OCI-LY3 (cell line): ENCODE measurements at regions not wholly inside any gene's neighbourhood (a gene's known extent, or its start where the extent isn't known, plus 50 kb on each side); places are given as distances from the start of the nearest gene placed in this dataset.
"Not testable (repeated sequence)": the region's sequence is repeated elsewhere in the genome, so short reads cannot be mapped to it uniquely, and the experiment has no call there.

ENCODE experiments used
- H2AFZ ChIP-seq: fragments of 200-600, 300-600 bp; shearing (Covaris generic); 2 replicates; pipeline ENCODE4 v1.6.0; 2014; ENCODE audit warnings: antibody characterized with exemption, low read depth, low read length
- H3K27ac ChIP-seq: fragments of 200-600, 300-600 bp; sonication (generic); 2 replicates; pipeline ENCODE4 v1.5.1; 2014; ENCODE audit warnings: mild to moderate bottlenecking, low read length, moderate library complexity, mixed read lengths
- H3K27me3 ChIP-seq: fragments of 200-600, 300-600 bp; sonication (generic); 2 replicates; pipeline ENCODE4 v1.6.1; 2014; ENCODE audit warnings: low read depth, low read length, mixed read lengths
- H3K36me3 ChIP-seq: fragments of 200-600, 300-600 bp; sonication (generic); replicated peaks from 2 replicates; pipeline ENCODE3; 2014; ENCODE audit warnings: low read depth, low read length, mixed read lengths
- H3K4me1 ChIP-seq: fragments of 300-600, 200-600 bp; sonication (generic); 2 replicates; pipeline ENCODE4 v1.6.1; 2014; ENCODE audit warnings: low read length, mixed read lengths
- H3K4me2 ChIP-seq: fragments of 200-600, 300-600 bp; sonication (generic); 2 replicates; pipeline ENCODE4 v1.6.1; 2014; ENCODE audit warnings: low read length, mixed read lengths
- H3K4me3 ChIP-seq: fragments of 300-600, 200-600 bp; sonication (generic); 2 replicates; pipeline ENCODE4 v1.5.1; 2014; ENCODE audit warnings: antibody characterized with exemption, mild to moderate bottlenecking, low read length, moderate library complexity
- H3K79me2 ChIP-seq: fragments of 300-600, 200-600 bp; shearing (Covaris generic); 2 replicates; pipeline ENCODE4 v1.6.1; 2014; ENCODE audit warnings: mild to moderate bottlenecking, low read length, mixed read lengths
- H3K9ac ChIP-seq: fragments of 300-600, 200-600 bp; shearing (Covaris generic); 2 replicates; pipeline ENCODE4 v1.6.0; 2014; ENCODE audit warnings: mild to moderate bottlenecking, low read length, moderate library complexity
- H3K9me3 ChIP-seq: fragments of 200-600, 300-600 bp; shearing (Covaris generic); 2 replicates; pipeline ENCODE4 v1.6.1; 2014; ENCODE audit warnings: low read length, mixed read lengths; ENCODE audit not compliant: insufficient read depth
- H4K20me1 ChIP-seq: fragments of 200-600, 300-600 bp; sonication (generic); 2 replicates; pipeline ENCODE4 v1.6.1; 2016; ENCODE audit warnings: low read length, mixed read lengths; ENCODE audit not compliant: insufficient read depth
- CTCF ChIP-seq: fragments of 200-600, 300-600 bp; sonication (generic); IDR thresholded peaks from 2 replicates; pipeline ENCODE4 v1.5.1; 2014; ENCODE audit warnings: antibody characterized with exemption, low read length, low read depth
- EZH2phosphoT487 ChIP-seq: fragments of 200-600 bp; shearing (Covaris generic); IDR thresholded peaks from 2 replicates; pipeline ENCODE4 v1.6.1; 2018; ENCODE audit warnings: antibody characterized with exemption, mixed run types, low read depth

GRCh38 chr4:173464481-173464880 is 65.5 kb downstream of the HAND2 start:
- TF ChIP-seq EZH2phosphoT487 = no peak
- no peak for TF ChIP-seq CTCF
- Histone ChIP-seq H3K4me2 (no peak overlapping the region), H3K4me3 (no peak overlapping the region), H3K79me2 (no peaks in the 10 kb centered on the region), H3K36me3 (no peaks in the 10 kb centered on the region), H3K27me3 (no peaks in the 10 kb centered on the region), H3K4me1 (no peaks in the 10 kb centered on the region), H3K27ac (no peak overlapping the region), H3K9ac (no peak overlapping the region), H4K20me1 (no peaks in the 10 kb centered on the region), H3K9me3 (no peaks in the 10 kb centered on the region), H2AFZ (no peak overlapping the region)

GRCh38 chr4:173463816-173464215 is 64.9 kb upstream of the SCRG1 start:
- no peak overlapping the region for H3K9ac ChIP-seq
- no peak overlapping the region for H3K4me3 ChIP-seq
- no peaks in the 10 kb centered on the region for H3K4me1 ChIP-seq
- no peak overlapping the region for H3K27ac ChIP-seq
- H4K20me1 ChIP-seq = no peaks in the 10 kb centered on the region
- no peak overlapping the region for H3K4me2 ChIP-seq
- no peak for TF ChIP-seq EZH2phosphoT487
- no peaks in the 10 kb centered on the region for H3K36me3 ChIP-seq
- no peaks in the 10 kb centered on the region for H3K79me2 ChIP-seq
- no peaks in the 10 kb centered on the region for H3K27me3 ChIP-seq
- H3K9me3 ChIP-seq = no peaks in the 10 kb centered on the region
- H2AFZ ChIP-seq = no peak overlapping the region

GRCh38 chr4:173461170-173461569 is 62.3 kb upstream of the SCRG1 start:
- H3K4me1 ChIP-seq = no peaks in the 10 kb centered on the region
- H3K27ac ChIP-seq = no peak overlapping the region
- H3K79me2 ChIP-seq = no peaks in the 10 kb centered on the region
- no peak overlapping the region for H2AFZ ChIP-seq
- TF ChIP-seq CTCF = no peak
- TF ChIP-seq EZH2phosphoT487 = no peak
- no peak overlapping the region for H3K4me2 ChIP-seq
- no peaks in the 10 kb centered on the region for H3K27me3 ChIP-seq
- no peaks in the 10 kb centered on the region for H4K20me1 ChIP-seq
- no peak overlapping the region for H3K9ac ChIP-seq
- H3K9me3 ChIP-seq = no peaks in the 10 kb centered on the region
- no peak overlapping the region for H3K4me3 ChIP-seq
- H3K36me3 ChIP-seq = no peaks in the 10 kb centered on the region

- Histone ChIP-seq H3K9ac (no peak overlapping the region), H3K4me3 (no peak overlapping the region), H3K9me3 (no peaks in the 10 kb centered on the region), H3K79me2 (no peaks in the 10 kb centered on the region), H4K20me1 (no peaks in the 10 kb centered on the region), H3K36me3 (no peaks in the 10 kb centered on the region), H2AFZ (no peak overlapping the region), H3K4me1 (no peaks in the 10 kb centered on the region), H3K27ac (no peak overlapping the region), H3K27me3 (no peaks in the 10 kb centered on the region), H3K4me2 (no peak overlapping the region)
- TF ChIP-seq EZH2phosphoT487 (no peak), CTCF (no peak)
Observed at GRCh38 chr4:173459857-173460256, 60.9 kb upstream of the SCRG1 start.

GRCh38 chr4:173457893-173458292 is 59.0 kb upstream of the SCRG1 start:
- TF ChIP-seq EZH2phosphoT487 = no peak
- TF ChIP-seq CTCF = no peak
- H2AFZ ChIP-seq = no peak overlapping the region
- no peaks in the 10 kb centered on the region for H3K36me3 ChIP-seq
- no peaks in the 10 kb centered on the region for H3K79me2 ChIP-seq
- no peak overlapping the region for H3K4me3 ChIP-seq
- H3K4me2 ChIP-seq = no peak overlapping the region
- H3K9ac ChIP-seq = no peak overlapping the region
- H4K20me1 ChIP-seq = no peaks in the 10 kb centered on the region
- no peaks in the 10 kb centered on the region for H3K27me3 ChIP-seq
- no peaks in the 10 kb centered on the region for H3K9me3 ChIP-seq
- H3K27ac ChIP-seq = no peak overlapping the region
- H3K4me1 ChIP-seq = no peaks in the 10 kb centered on the region

- H3K4me3 ChIP-seq, H3K36me3 ChIP-seq, H3K27me3 ChIP-seq, H3K4me1 ChIP-seq, H3K79me2 ChIP-seq, H3K27ac ChIP-seq, H4K20me1 ChIP-seq, H2AFZ ChIP-seq, H3K9me3 ChIP-seq, H3K4me2 ChIP-seq, H3K9ac ChIP-seq: not testable (repeated sequence)
Observed at GRCh38 chr4:173451435-173451834, 52.5 kb upstream of the SCRG1 start.
